Fibroblast of skin of left quadriceps (primary cell): ENCODE measurements at regions not wholly inside any gene's neighbourhood (a gene's known extent, or its start where the extent isn't known, plus 50 kb on each side); places are given as distances from the start of the nearest gene placed in this dataset.
"Not testable (repeated sequence)": the region's sequence is repeated elsewhere in the genome, so short reads cannot be mapped to it uniquely, and the experiment has no call there.

Experiments used
- DNase-seq, 2 experiments: peaks; one replicate each; pipeline ENCODE4 v3.0.0-alpha.2; 2013; ENCODE audit warnings: low read depth in 2 of 2

GRCh38 chr4:149870008-149870407, 54.4 kb upstream of the IQCM start:
- no peak for DNase-seq

DNA sequence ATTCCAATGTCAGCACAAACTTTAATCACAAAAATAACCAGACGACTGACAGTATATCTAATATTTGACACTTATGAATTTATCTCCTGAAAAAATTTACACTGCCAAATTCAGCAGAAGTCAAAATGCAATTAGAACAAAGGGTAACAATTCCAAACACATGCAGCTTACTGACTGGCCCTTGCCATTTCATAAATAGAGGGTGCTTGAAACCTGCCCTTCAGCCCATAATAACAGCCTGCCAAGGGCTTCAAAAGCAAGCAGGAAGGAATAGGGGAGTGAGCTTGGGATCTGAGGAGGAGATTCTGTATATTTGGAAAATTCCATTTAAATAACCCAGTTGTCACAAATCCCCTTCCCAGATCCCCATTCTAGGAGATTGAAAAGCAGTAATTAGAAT, 66.1 kb upstream of the IQCM start:
- no peak for DNase-seq

- no peak for DNase-seq
Measured at GRCh38 chr4:149882251-149882650, 66.6 kb upstream of the IQCM start.

- DNase-seq: no peak
Measured at GRCh38 chr4:149884046-149884445, 68.4 kb upstream of the IQCM start.

DNA sequence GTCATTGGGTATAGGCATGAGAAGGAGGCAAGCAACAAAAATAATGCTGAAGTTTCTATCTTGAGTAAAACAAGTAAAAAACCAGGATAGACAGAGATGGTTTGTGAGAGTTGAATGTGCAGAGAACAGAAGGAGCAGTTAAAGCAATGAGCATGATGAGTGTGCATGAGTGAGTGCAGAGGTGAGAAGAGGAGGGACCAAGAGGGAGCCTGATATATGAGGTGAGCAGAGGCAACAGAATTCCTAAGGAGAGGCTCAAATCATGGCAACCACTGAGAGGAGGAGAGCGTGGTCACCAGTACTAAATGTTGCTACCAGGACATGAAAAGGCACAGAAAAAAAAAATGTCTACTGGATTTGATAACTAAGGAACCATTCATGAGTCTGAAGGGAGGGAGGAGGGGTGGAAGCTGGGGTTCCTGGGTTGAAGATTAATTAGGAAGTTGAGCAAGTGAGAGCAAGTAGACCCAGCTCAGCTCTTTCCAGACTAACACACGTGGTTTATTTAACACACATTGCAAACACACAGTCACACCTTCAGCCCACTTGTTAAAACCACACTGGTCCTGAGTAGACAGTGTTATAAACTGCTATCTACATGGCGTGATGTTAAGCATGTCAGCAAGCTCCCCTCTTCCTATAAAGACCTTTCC, 69.0 kb upstream of the IQCM start:
- DNase-seq: no peak

GRCh38 chr4:149885896-149886295, 70.3 kb upstream of the IQCM start:
- peak; percentile 77 to 80 for DNase-seq

DNA sequence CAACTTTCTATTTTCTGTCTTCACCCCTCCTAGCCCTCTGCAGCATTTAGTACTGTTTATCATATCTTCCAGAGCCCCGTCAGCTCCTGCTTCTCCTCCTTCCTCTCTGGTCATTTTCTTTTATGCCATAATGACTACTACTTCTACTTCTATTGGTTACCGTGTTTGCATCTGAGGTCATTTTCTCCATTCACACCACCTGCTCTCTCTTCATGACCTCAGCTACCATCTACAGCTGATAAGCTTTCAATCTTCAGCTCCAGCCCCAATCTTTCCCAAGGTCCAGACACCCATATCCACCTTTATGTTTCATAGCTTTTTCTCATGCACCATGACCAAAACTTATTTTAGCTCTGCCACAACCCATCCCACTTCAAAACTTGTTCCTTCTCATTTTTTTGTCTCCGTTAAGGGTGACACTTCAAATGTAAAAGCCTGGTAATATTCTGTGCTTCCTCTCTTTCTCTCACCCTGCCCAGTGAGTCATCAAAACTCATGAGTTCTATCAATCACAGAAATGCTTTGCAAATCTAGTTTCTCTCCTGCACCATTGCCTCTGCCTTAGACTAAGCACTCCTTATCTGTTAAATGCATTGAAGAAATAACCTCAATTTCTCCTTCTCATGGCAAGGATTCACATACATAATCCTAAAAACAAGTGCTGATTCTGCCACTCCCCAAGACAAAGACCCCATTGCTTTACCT, 71.3 kb upstream of the IQCM start:
- DNase-seq: no peak

DNA sequence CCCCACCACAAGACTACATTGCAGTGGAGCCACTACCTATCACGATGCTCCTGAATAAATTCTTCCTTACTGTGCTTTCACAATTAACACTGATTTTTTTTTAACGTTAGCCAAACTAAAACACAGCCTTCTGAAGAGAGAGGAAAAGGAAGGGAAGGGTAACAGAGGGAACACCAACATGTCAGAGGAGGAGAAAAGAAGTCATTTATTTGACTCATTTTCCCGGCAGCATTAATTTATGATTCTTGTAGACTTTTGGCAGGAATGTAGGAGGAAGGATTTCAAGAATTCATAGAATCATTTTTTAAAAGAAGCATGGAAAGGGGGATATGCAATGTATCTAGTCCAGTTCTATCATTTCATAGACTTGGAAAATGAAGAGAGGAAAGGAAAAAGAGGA, 74.3 kb upstream of the IQCM start:
- DNase-seq: no peak

DNA sequence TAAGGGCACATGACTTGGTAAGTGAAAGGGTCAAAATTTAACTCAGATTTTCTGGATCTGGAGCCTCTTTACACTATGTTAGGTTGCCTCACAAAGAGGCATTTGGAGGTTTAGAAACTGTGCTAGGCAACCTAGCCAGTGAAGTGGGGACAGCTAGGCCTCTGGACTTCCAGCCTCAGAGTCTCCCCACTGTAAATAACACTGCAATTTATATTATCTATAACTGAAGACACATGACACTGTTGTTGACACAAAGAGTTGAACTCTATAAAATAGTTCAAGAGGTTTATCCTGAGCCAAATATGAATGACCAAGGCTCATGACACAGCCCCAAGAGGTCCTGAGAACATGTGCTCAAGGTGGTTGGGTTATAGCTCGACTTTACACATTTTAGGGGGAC, 74.9 kb upstream of the IQCM start:
- no peak for DNase-seq

DNA sequence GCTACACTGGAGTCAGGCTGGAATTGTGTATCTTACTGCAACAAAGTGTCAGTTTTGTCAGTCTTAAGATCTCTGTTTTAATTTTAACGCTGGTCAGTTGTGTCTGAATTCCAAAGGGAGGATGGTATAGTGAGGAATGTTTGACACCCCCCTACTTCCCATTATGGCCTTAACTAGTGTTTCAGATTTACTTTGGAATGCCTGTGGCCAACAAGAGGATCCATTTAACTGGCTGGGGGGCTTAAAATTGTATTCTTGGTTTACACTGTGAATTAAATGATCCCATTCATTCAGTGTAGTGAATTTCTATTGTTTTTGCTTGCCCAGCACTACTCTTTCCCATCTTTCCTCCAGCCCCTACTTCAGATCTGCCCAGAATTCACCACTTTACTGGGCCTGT, 75.8 kb upstream of the IQCM start:
- no peak for DNase-seq

GRCh38 chr4:149896432-149896831, 80.8 kb upstream of the IQCM start:
- peak in 1 of 2 experiments; percentile 27 for DNase-seq

- DNase-seq: no peak
Measured at GRCh38 chr4:149897783-149898182, 82.1 kb upstream of the IQCM start.

- DNase-seq: no peak
Measured at GRCh38 chr4:149901128-149901527, 85.5 kb upstream of the IQCM start.

DNA sequence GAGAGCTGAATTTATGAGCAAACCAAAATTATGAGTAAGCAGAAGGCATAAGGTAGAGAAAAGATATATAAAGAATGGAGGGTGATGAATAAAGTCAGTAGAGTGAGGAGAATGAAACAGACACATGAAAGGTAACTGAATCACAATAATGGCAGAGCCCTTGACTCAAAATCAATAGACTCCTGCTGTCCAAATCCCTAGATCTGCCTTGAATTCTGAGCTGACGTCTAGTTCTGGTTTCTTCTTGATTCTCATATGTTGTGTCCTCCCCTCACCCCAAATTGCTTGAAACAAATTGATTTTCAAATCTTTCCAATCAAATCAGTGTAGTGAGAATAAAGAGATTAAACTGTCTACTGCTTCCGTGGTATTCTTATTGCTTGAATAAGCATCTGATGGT, 86.6 kb upstream of the IQCM start:
- no peak for DNase-seq

DNA sequence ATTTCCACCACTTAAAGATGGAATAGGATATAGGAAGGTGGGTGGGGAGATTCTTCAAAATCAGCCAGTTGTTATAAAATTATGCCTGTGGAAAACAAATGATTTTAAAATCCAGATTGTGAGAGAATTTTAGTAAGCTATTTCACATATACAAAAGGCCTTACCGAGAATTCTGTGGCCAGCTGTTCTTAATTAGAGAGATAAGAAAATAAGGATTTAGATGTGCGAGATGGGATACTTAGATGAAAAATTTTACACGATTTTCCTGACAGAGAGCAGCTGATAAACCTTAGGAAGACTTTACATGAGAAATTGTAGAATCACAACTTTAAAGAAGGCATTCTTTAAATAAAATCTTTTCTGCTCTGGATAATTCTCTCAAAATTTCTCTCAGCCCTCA, 94.5 kb upstream of the IQCM start:
- peak; percentile 17 to 22 for DNase-seq

DNA sequence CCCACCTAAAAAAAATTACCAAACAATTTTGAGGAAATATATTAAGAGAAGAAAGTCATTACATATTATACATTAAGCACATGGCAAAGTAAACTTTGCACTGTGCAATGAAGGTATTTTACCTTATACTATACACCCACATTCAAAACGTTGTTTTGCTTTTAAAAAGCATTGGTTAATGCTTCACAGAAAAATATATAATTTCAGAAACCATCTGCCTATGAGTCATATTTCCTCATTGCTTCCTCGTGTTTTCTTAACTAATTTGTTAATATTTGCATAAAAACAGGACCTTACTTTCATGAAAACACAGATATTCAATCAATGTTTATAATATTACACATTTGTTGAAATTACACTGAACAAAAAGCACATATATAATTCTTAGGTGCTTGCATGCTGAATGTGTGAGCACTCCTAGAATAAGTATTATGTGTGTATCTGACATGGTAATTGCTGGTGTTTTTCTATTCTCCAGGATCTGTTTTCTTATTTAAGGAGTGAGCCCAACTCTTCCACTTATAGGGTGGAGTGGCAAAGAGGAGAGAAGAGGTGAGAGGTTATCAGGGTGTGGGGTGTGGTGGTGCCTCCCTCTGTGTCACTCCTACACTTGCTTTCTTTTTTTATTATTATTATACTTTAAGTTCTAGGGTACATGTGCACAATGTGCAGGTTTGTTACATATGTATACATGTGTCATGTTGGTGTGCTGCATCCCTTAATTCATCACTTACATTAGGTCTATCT, 95.1 kb upstream of the IQCM start:
- DNase-seq: no peak

DNA sequence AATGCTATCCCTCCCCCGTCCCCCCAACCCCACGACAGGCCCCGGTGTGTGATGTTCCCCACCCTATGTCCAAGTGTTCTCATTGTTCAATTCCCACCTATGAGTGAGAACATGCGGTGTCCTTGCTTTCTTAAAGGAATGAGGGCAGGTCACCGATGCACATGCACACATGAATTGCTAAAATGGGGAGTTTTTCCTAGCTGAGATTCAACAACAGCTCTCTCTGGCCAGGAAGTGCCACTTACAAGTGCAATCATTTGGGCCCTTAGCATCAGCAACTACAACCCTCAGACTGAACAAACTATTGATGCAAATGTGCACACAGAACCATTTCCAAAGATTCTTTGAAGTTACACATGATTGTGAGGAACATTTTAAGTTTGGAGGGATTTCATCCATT, 95.7 kb upstream of the IQCM start:
- no peak for DNase-seq

- no peak for DNase-seq
Measured at GRCh38 chr4:149912000-149912399, 96.4 kb upstream of the IQCM start.

GRCh38 chr4:149914119-149915115, 98.8 kb upstream of the IQCM start:
- peak; percentile 37 to 44 for DNase-seq

- not testable (repeated sequence) for DNase-seq
Measured at GRCh38 chr4:149915735-149916134, 100.1 kb upstream of the IQCM start.

DNA sequence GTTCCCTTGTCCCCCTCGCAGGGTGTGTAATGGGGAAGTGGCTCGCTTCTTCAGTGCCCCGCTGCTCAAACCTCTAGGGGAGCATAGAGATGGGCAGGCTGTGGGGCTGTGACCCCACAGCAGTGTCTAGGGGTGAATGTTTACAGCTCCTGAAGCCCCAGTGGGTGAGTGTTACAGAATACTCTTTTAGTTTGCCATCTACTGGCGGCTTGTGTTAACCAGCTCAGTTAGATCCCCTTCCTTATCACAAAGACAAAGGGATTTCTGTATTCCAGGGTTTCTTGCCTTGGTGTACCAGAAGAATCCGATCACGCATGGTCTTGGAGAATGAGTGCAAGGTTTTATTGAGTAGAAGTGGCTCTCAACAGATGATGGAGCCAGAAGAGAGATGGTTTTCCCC, 108.1 kb upstream of the IQCM start:
- DNase-seq: no peak

GRCh38 chr4:149927514-149927913, 111.9 kb upstream of the IQCM start:
- no peak for DNase-seq
